Sigmoid colon (tissue), 6 donors: ENCODE measurements at regions not wholly inside any gene's neighbourhood (a gene's known extent, or its start where the extent isn't known, plus 50 kb on each side); places are given as distances from the start of the nearest gene placed in this dataset.
"Not testable (repeated sequence)": the region's sequence is repeated elsewhere in the genome, so short reads cannot be mapped to it uniquely, and the experiment has no call there.

Experiments
- DNase-seq: peaks from one replicate; pipeline ENCODE4 v3.0.0-alpha.2; 2019
- H3K27ac ChIP-seq, 4 donors: fragments of 200-600 bp; sonication (generic); one replicate each; pipeline ENCODE4 v1.5.1; 2016 to 2019; ENCODE audit warnings: mild to moderate bottlenecking in 1 of 4
- H3K27me3 ChIP-seq, 3 donors: fragments of 200-600 bp; sonication (generic); one replicate each; pipeline ENCODE4 v1.5.1; 2019; ENCODE audit warnings: mild to moderate bottlenecking in 1 of 3
- H3K36me3 ChIP-seq, 4 donors: fragments of 200-600 bp; sonication (generic); one replicate each; pipeline ENCODE4 v1.5.1; 2016 to 2019
- H3K4me1 ChIP-seq, 4 donors: fragments of 200-600 bp; sonication (generic); one replicate each; pipeline ENCODE4 v1.5.1; 2017 to 2019
- H3K4me3 ChIP-seq, 4 donors: fragments of 200-600 bp; sonication (generic); one replicate each; pipeline ENCODE4 v1.5.1; 2017 to 2019; ENCODE audit warnings: mild to moderate bottlenecking in 2 of 4, moderate library complexity in 1 of 4
- H3K9me3 ChIP-seq, 4 donors: fragments of 200-600 bp in 3 of 4; sonication (generic) in 3 of 4; one replicate each; pipeline versions ENCODE4 v1.5.1 to v1.6.1; 2013 to 2019
- CTCF ChIP-seq, 4 experiments: fragments of 450-650 bp in 3 of 4; fragments of 200-600 bp in 1 of 4; IDR thresholded peaks; one replicate each; pipeline ENCODE4 v1.5.1; 2016 to 2019; ENCODE audit warnings: antibody characterized with exemption in 4 of 4, mild to moderate bottlenecking in 3 of 4, moderate library complexity in 2 of 4
- EP300 ChIP-seq, 4 donors: sonication (generic); formaldehyde crosslinking; IDR thresholded peaks; one replicate each; pipeline ENCODE4 v1.6.1; 2017; ENCODE audit warnings: antibody characterized with exemption in 4 of 4
- POLR2A ChIP-seq, 2 donors: fragments of 450-650 bp; IDR thresholded peaks; one replicate each; pipeline ENCODE4 v1.6.1; 2016; ENCODE audit warnings: antibody characterized with exemption in 2 of 2, mild to moderate bottlenecking in 2 of 2, moderate library complexity in 2 of 2
- POLR2AphosphoS5 ChIP-seq, 4 donors: sonication (generic); formaldehyde crosslinking; IDR thresholded peaks; one replicate each; pipeline ENCODE4 v1.6.1; 2017; ENCODE audit warnings: antibody characterized with exemption in 4 of 4
- WGBS, 2 donors: extraction: QIAGEN DNeasy Blood & Tissue Kit; methylation state at CpG; one replicate each; pipeline ENCODE4 v1.1.7; 2013; 5-methylcytosine and 5-hydroxymethylcytosine counted together
- intact Hi-C: fragments of 100-400 bp; cut with DNase I; formaldehyde crosslinking; loops from one replicate; pipeline ENCODE4 v1.15.1; 2023
- donor health status: healthy with polysubstance abuse.
- donor health status: healthy.

- DNase-seq = peak; percentile 91
- Histone ChIP-seq H3K4me1 (peaks cover 0 to 18% (median 17%) of the 10 kb centered on the region in 4 donors), H3K4me3 (no peak overlapping the region), H3K36me3 (no peaks in the 10 kb centered on the region), H3K27ac (peak overlapping the region in 2 of 4 donors; percentile 60 to 71), H3K27me3 (no peaks in the 10 kb centered on the region), H3K9me3 (no peaks in the 10 kb centered on the region)
- intact Hi-C loops = loop anchor here (2.0 kb wide), 1 partner anchor 613 kb away; no protein-coding TSS in a partner anchor
- WGBS, 2 donors = 43% methylated on average over 16 of the region's 16 CpGs
- TF ChIP-seq POLR2A (IDR thresholded peaks at IDR 0.05) (no peak), CTCF (IDR thresholded peaks at IDR 0.05) (no peak), EP300 (IDR thresholded peaks at IDR 0.05) (peak in 3 of 4 donors; percentile 67 to 84 (median 84)), POLR2AphosphoS5 (IDR thresholded peaks at IDR 0.05) (peak; percentile 67 to 94 (median 92))
Observed at GRCh38 chr12:105523164-105524057, 192.9 kb downstream of the C12orf75 start.

GRCh38 chr12:105524961-105525360, 194.5 kb downstream of the C12orf75 start:
- Histone ChIP-seq H3K27ac (no peak overlapping the region), H3K36me3 (no peaks in the 10 kb centered on the region), H3K27me3 (no peaks in the 10 kb centered on the region), H3K4me1 (peaks cover 0 to 18% (median 17%) of the 10 kb centered on the region in 4 donors), H3K4me3 (no peak overlapping the region), H3K9me3 (no peaks in the 10 kb centered on the region)
- intact Hi-C loops = no loop called here
- no peak for DNase-seq
- no peak for TF ChIP-seq POLR2A (IDR thresholded peaks at IDR 0.05)
- TF ChIP-seq POLR2AphosphoS5 (IDR thresholded peaks at IDR 0.05) = no peak
- no peak for TF ChIP-seq EP300 (IDR thresholded peaks at IDR 0.05)
- no peak for TF ChIP-seq CTCF (IDR thresholded peaks at IDR 0.05)
- 18 to 36% methylated on average over 2 of the region's 2 CpGs for WGBS, 2 donors

- no peaks in the 10 kb centered on the region for H3K9me3 ChIP-seq
- H3K4me3 ChIP-seq = no peak overlapping the region
- intact Hi-C loops = no loop called here
- H3K4me1 ChIP-seq = peaks cover 0 to 6% (median 0%) of the 10 kb centered on the region in 4 donors
- H3K36me3 ChIP-seq = no peaks in the 10 kb centered on the region
- WGBS, 2 donors = 78 to 81% methylated on average over 4 of the region's 4 CpGs
- no peak for TF ChIP-seq EP300 (IDR thresholded peaks at IDR 0.05)
- no peak for TF ChIP-seq POLR2A (IDR thresholded peaks at IDR 0.05)
- TF ChIP-seq POLR2AphosphoS5 (IDR thresholded peaks at IDR 0.05) = no peak
- TF ChIP-seq CTCF (IDR thresholded peaks at IDR 0.05) = no peak
- no peaks in the 10 kb centered on the region for H3K27me3 ChIP-seq
- no peak overlapping the region for H3K27ac ChIP-seq
- no peak for DNase-seq
Observed at GRCh38 chr12:105534068-105534467, 203.6 kb downstream of the C12orf75 start.

- 90 to 92% methylated on average over 3 of the region's 3 CpGs for WGBS, 2 donors
- H3K4me3 ChIP-seq, H3K9me3 ChIP-seq, intact Hi-C loops, H3K27ac ChIP-seq, DNase-seq, H3K4me1 ChIP-seq, H3K27me3 ChIP-seq, H3K36me3 ChIP-seq: not testable (repeated sequence)
Observed at GRCh38 chr12:105535033-105535432, 204.5 kb downstream of the C12orf75 start.

GRCh38 chr12:105538880-105539279, 208.4 kb downstream of the C12orf75 start:
- TF ChIP-seq CTCF (IDR thresholded peaks at IDR 0.05) (no peak), POLR2AphosphoS5 (IDR thresholded peaks at IDR 0.05) (peak in 1 of 4 donors; percentile 43)
- 80 to 82% methylated on average over 10 of the region's 10 CpGs for WGBS, 2 donors
- peaks cover 0 to 6% (median 0%) of the 10 kb centered on the region in 4 donors for H3K4me1 ChIP-seq

More at GRCh38 chr12:105538880-105539279, 208.4 kb downstream of the C12orf75 start:
- intact Hi-C loops = no loop called here
- H3K27me3 ChIP-seq = no peaks in the 10 kb centered on the region
- H3K36me3 ChIP-seq = no peaks in the 10 kb centered on the region
- H3K27ac ChIP-seq = no peak overlapping the region
- no peak overlapping the region for H3K4me3 ChIP-seq
- H3K9me3 ChIP-seq = no peaks in the 10 kb centered on the region
- DNase-seq = no peak
